GM06990 (cell line): ENCODE measurements at regions not wholly inside any gene's neighbourhood (a gene's known extent, or its start where the extent isn't known, plus 50 kb on each side); places are given as distances from the start of the nearest gene placed in this dataset.

Experiments
- DNase-seq: peaks from one replicate; pipeline ENCODE4 v3.0.0-alpha.2; 2011; ENCODE audit not compliant: insufficient read length; ENCODE audit errors: extremely low read depth
- H3K27me3 ChIP-seq: replicated peaks from 2 replicates; pipeline ENCODE4 v1.6.0; 2011; ENCODE audit warnings: low read length; ENCODE audit not compliant: control insufficient read depth, insufficient read depth
- H3K36me3 ChIP-seq: 2 replicates; pipeline ENCODE4 v1.5.1; 2011; ENCODE audit warnings: low read length; ENCODE audit not compliant: control insufficient read depth, insufficient read depth
- H3K4me3 ChIP-seq: replicated peaks from 2 replicates; pipeline ENCODE4 v1.5.1; 2011; ENCODE audit warnings: low read depth, mild to moderate bottlenecking, control low read depth, low read length
- TF ChIP-seq, protein P1 (sequence below): IDR thresholded peaks from 2 replicates; pipeline ENCODE4 v1.5.1; 2011; ENCODE audit warnings: low read length, control low read depth, mild to moderate bottlenecking, inconsistent platforms; ENCODE audit not compliant: insufficient read depth, poor library complexity, severe bottlenecking

DNA sequence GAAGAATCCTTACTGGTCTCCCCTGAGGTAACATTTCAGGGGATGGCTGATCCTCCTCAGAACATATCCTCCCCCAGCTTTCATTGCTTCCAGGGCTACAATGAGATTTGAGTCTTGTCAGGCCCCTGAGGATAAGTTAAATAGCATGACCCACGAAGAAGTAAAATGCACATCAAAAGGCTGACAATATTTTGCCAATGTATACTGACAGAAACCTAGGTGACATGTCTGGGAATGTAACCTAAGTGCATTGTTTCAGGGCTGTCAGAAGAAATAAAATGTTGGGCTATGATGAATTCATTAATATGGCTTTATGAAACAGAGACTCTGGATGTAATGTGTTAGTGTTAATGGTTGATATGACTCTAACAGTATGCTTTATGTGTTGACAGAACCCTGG lies 471.5 kb downstream of the HDGFL1 start:
- H3K36me3 ChIP-seq = no peaks in the 10 kb centered on the region
- H3K27me3 ChIP-seq = no peaks in the 10 kb centered on the region
- no peak for DNase-seq
- TF ChIP-seq, protein P1, sequence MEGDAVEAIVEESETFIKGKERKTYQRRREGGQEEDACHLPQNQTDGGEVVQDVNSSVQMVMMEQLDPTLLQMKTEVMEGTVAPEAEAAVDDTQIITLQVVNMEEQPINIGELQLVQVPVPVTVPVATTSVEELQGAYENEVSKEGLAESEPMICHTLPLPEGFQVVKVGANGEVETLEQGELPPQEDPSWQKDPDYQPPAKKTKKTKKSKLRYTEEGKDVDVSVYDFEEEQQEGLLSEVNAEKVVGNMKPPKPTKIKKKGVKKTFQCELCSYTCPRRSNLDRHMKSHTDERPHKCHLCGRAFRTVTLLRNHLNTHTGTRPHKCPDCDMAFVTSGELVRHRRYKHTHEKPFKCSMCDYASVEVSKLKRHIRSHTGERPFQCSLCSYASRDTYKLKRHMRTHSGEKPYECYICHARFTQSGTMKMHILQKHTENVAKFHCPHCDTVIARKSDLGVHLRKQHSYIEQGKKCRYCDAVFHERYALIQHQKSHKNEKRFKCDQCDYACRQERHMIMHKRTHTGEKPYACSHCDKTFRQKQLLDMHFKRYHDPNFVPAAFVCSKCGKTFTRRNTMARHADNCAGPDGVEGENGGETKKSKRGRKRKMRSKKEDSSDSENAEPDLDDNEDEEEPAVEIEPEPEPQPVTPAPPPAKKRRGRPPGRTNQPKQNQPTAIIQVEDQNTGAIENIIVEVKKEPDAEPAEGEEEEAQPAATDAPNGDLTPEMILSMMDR = no peak
- no peak overlapping the region for H3K4me3 ChIP-seq

DNA sequence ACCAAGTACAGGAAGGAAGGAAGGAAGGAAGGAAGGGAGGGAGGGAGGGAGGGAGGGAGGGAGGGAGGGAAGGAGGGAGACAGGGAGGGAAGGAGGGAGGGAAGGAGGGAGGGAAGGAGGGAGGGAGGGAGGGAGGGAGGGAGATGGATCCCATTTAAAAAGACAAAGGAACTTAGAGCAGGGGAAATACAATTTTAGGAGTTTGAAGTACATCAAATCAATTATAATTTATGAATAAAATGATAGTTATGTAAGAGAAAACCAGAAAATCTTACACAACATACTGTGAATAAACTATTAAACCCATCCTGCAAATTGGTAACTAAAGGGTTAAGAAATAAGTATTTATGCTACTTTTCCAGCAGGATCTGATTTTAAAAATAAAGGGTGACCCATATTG lies 475.9 kb downstream of the HDGFL1 start:
- TF ChIP-seq, protein P1 = no peak
- H3K27me3 ChIP-seq = no peaks in the 10 kb centered on the region
- H3K36me3 ChIP-seq = no peaks in the 10 kb centered on the region
- no peak for DNase-seq
- H3K4me3 ChIP-seq = no peak overlapping the region

DNA sequence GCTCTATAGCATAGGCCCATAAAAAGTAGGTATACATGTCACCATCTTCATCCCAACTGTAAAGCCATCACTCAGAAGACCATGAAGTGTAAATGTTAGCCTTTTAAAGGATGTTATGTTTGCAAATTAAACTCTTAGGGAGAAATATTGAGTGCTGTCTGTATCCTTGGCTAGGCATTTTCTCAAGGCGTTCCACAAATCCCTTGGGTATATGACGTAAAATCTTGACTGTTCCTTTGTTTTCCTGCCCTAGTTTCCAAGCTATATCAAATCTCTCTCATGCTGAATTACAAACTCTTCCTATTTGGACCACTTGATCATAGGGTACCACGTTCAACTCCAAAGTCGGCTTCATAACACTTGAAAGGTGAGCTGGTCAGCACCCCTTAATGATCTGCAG lies 486.2 kb downstream of the HDGFL1 start:
- TF ChIP-seq, protein P1 = no peak
- no peak overlapping the region for H3K4me3 ChIP-seq
- no peaks in the 10 kb centered on the region for H3K27me3 ChIP-seq
- DNase-seq = no peak
- H3K36me3 ChIP-seq = no peaks in the 10 kb centered on the region

DNA sequence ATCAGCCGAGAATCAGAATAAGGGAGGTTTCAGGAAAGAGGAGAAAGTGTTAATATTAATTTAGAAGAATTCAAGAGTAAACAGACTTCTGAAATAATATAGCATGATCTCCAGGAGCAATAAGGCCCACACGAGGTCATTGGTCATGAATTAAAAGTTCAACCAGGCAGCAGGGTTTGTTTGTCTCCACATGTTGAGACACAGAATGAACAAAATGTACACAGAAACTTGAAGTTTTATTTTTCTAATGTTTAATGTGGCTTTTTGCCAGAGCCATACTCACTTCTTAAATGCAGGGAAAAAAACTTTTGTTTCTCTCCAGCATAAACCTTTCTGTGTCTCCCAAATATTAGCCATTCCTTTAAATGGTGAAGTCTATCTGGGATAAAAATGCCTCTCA lies 504.5 kb downstream of the HDGFL1 start:
- TF ChIP-seq, protein P1 = no peak
- no peaks in the 10 kb centered on the region for H3K27me3 ChIP-seq
- no peak overlapping the region for H3K4me3 ChIP-seq
- no peaks in the 10 kb centered on the region for H3K36me3 ChIP-seq
- no peak for DNase-seq

DNA sequence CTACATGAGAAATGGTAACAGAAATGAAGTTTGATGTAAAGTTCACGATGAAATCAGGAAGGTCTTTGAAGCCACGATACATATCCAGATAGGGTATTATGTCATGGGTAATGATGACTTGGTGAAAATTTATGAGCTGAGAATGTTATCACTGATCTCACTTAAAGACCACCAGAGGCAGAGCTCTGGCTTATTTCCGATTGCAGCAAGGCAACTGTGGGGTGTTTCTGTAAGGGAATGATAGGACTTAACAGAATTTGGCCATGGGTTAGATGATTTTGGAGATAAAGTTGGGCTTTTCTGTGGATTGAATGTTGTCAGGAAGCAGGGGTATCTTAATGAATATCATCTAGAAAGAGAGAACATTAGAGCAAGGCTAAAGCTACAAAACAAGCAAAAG lies 508.4 kb downstream of the HDGFL1 start:
- H3K4me3 ChIP-seq = no peak overlapping the region
- TF ChIP-seq, protein P1 = no peak
- no peak for DNase-seq
- no peaks in the 10 kb centered on the region for H3K36me3 ChIP-seq
- no peaks in the 10 kb centered on the region for H3K27me3 ChIP-seq

DNA sequence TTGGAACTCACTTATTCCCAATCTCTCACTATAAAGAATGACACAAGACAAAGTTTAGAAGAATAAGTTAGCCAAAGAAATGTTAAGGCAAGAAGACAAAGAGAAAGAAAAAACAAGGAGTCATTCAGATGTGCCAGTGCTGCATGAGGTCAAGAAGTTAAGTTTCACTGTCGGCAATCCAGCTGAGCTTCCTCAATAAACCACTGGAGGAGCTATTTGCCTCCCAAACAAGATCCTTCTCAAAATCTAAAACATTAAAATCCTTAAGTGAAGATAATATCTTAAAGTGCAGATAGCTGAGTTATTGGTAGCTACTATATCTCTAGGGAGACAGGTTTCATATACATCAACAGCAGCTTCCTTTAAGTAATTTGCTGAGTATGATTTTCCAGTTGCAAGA lies 512.3 kb downstream of the HDGFL1 start:
- DNase-seq = no peak
- TF ChIP-seq, protein P1 = no peak
- Histone ChIP-seq H3K4me3 (no peak overlapping the region), H3K27me3 (no peaks in the 10 kb centered on the region), H3K36me3 (no peaks in the 10 kb centered on the region)
